ENCODE measurements at regions not wholly inside any gene's neighbourhood (a gene's known extent, or its start where the extent isn't known, plus 50 kb on each side); places are given as distances from the start of the nearest gene placed in this dataset.

GRCh38 chr22:47434336-47435203 is 672.1 kb downstream of the TBC1D22A start:
- TF ChIP-seq GATA3 (IDR thresholded peaks at IDR 0.05; ENCODE audit: low read depth, low read length): no peak
- TF ChIP-seq GATA2 (IDR thresholded peaks at IDR 0.05; ENCODE audit: low read depth, low read length): no peak

DNA sequence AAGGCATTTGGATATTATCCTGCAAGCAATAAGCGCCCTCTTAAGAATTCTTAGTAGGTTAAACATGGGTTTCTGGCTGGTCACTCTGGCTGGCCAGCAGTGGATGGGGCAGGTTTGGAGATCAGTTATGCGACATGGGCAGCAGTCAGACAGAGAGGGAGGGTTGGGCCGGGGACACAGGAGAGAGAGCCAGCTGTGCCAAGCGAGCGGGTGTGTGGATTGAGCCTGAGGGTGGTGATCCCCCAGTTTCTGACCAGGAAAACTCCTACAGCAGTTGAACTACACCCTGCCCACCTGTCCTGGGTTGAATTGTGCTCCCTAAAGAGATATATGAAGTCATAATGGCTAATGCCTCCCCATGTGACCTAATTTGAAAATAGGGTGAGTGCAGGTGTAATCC is 671.2 kb downstream of the TBC1D22A start:
- TF ChIP-seq GATA2 (IDR thresholded peaks at IDR 0.05; ENCODE audit: low read depth, low read length): no peak
- TF ChIP-seq GATA3 (IDR thresholded peaks at IDR 0.05; ENCODE audit: low read depth, low read length): no peak

DNA sequence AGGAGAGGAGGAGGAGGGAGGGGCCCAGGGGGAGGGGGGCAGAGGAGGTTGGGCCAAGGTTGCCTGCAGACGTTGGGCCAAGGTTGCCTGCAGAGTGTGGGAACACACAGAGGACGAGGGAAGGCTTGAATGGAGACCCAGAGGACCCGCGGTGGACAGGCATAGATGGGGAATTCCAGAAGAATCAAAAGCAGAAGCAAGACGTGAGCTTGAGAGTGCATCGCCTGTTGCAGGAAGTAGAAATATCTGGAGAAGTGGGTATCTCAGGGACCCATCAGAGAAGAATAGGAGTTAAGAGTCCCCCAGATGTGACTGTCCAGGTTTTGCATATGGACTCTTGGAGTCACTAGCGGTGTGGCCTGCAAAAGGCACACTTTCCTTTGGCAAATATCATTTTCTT is 670.2 kb downstream of the TBC1D22A start:
- no peak for TF ChIP-seq GATA2 (IDR thresholded peaks at IDR 0.05; ENCODE audit: low read depth, low read length)
- no peak for TF ChIP-seq GATA3 (IDR thresholded peaks at IDR 0.05; ENCODE audit: low read depth, low read length)

GRCh38 chr22:47423861-47424820 is 661.7 kb downstream of the TBC1D22A start:
- TF ChIP-seq GATA3 (IDR thresholded peaks at IDR 0.05; ENCODE audit: low read depth, low read length): no peak
- TF ChIP-seq GATA2 (IDR thresholded peaks at IDR 0.05; ENCODE audit: low read depth, low read length): no peak

- TF ChIP-seq GATA2 (IDR thresholded peaks at IDR 0.05; ENCODE audit: low read depth, low read length) (no peak), GATA3 (IDR thresholded peaks at IDR 0.05; ENCODE audit: low read depth, low read length) (no peak)
These were observed 660.8 kb downstream of the TBC1D22A start for GRCh38 chr22:47423266-47423665.

DNA sequence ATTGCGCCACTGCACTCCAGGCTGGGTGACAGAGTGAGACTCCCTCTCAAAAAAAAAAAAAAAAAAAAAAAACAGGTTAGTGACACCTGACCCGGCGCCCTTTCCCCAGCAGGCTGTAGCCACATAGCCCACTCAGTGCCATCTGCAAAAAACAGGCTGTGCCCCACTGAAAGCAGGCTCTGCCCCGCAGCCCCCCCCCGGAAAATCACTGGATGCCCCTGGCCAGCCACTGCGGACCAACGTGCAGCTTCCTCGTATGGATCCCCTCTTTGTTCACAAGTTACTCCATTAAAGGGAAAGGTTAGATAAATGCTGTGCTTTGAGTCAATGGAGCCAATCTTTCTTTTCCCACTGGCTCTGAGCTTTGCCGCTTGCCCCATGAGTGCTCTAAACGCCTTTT is 660.3 kb downstream of the TBC1D22A start:
- no peak for TF ChIP-seq GATA3 (IDR thresholded peaks at IDR 0.05; ENCODE audit: low read depth, low read length)
- TF ChIP-seq GATA2 (IDR thresholded peaks at IDR 0.05; ENCODE audit: low read depth, low read length): no peak

DNA sequence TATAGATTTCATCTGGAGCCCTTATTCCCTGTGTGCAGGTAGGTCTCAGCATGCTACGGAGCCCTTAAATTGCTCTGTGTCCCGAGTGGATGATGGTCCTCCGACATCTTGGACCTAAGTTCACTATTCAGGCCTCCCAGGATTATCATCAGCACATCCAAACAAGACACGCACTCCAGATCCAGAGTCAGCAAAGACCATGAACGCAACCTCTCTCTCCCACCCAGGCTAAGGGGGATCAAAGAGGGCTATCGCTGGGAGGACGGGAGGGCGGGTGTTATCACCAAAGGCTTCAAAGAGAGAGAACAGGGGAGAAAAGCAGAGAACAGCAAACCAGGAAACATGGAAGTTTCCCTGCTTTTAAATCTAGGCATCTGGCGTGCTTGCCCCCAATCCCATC is 659.4 kb downstream of the TBC1D22A start:
- no peak for TF ChIP-seq GATA2 (IDR thresholded peaks at IDR 0.05; ENCODE audit: low read depth, low read length)
- TF ChIP-seq GATA3 (IDR thresholded peaks at IDR 0.05; ENCODE audit: low read depth, low read length): no peak

- TF ChIP-seq GATA2 (IDR thresholded peaks at IDR 0.05; ENCODE audit: low read depth, low read length) (no peak), GATA3 (IDR thresholded peaks at IDR 0.05; ENCODE audit: low read depth, low read length) (no peak)
These were observed 657.8 kb downstream of the TBC1D22A start for GRCh38 chr22:47420211-47420610.

GRCh38 chr22:47419239-47419638 is 656.8 kb downstream of the TBC1D22A start:
- no peak for TF ChIP-seq GATA3 (IDR thresholded peaks at IDR 0.05; ENCODE audit: low read depth, low read length)
- TF ChIP-seq GATA2 (IDR thresholded peaks at IDR 0.05; ENCODE audit: low read depth, low read length): no peak

GRCh38 chr22:47417699-47418098 is 655.2 kb downstream of the TBC1D22A start:
- TF ChIP-seq GATA2 (IDR thresholded peaks at IDR 0.05; ENCODE audit: low read depth, low read length): no peak

DNA sequence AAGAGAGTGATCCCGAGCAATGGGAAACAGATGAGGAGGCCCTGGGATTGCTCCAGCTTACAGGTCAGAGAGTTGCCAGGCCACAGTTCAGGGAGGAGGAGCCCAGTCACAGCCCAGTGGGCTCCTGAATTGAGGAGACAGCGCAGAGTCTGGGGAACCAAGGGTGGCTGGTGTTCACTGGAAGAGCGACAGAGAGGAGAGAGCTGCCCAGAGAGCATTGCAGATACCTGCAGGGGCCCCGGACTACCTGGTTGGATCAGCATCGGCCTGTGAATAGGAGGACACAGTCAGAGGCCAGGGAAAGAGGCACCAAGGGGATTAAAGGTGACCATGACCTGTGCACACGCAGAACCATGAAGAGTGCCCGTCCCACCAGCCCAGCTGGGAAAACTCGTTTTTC is 648.6 kb downstream of the TBC1D22A start:
- TF ChIP-seq GATA2 (IDR thresholded peaks at IDR 0.05; ENCODE audit: low read depth, low read length): no peak
- TF ChIP-seq GATA3 (IDR thresholded peaks at IDR 0.05; ENCODE audit: low read depth, low read length): no peak

- TF ChIP-seq GATA3 (IDR thresholded peaks at IDR 0.05; ENCODE audit: low read depth, low read length) (no peak), GATA2 (IDR thresholded peaks at IDR 0.05; ENCODE audit: low read depth, low read length) (no peak)
These were observed 647.3 kb downstream of the TBC1D22A start for GRCh38 chr22:47409539-47410275.

GRCh38 chr22:47408409-47408808 is 646.0 kb downstream of the TBC1D22A start:
- no peak for TF ChIP-seq GATA2 (IDR thresholded peaks at IDR 0.05; ENCODE audit: low read depth, low read length)
- TF ChIP-seq GATA3 (IDR thresholded peaks at IDR 0.05; ENCODE audit: low read depth, low read length): no peak

DNA sequence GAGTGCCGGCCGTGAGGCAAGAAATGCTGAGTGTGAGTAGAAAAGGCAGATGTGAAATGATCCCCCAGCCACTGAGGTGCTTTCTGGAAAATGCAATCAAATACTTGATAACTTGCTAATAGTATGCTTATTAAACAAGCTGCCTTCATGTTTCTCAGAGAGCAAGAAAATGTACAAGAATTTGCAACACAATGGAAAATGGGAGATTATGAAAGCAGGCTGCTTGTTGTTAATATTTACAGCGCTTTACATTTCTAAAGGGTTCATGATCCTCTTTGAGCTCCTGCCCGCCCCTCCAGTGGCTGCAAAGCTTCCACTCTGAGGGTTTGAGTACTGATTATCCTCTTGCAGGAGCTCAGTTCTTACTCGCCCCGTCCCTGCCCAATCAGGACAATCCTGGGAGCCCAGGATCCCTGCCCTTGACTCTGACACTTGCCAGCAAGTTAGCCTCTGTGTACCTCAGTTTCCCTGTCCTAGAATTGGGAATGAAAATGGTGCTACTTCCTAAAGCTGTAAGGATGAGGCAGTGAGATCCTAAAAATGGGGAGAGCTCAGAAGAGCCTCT is 645.1 kb downstream of the TBC1D22A start:
- TF ChIP-seq GATA3 (IDR thresholded peaks at IDR 0.05; ENCODE audit: low read depth, low read length): no peak
- TF ChIP-seq GATA2 (IDR thresholded peaks at IDR 0.05; ENCODE audit: low read depth, low read length): no peak
